Suprapubic skin (tissue), 4 donors: ENCODE measurements at regions not wholly inside any gene's neighbourhood (a gene's known extent, or its start where the extent isn't known, plus 50 kb on each side); places are given as distances from the start of the nearest gene placed in this dataset.

ENCODE experiments used
- DNase-seq, 2 donors: peaks; one replicate each; pipeline ENCODE4 v3.0.0-alpha.2; 2019; ENCODE audit warnings: low spot score in 2 of 2
- H3K27ac ChIP-seq: fragments of 200-600 bp; sonication (generic); one replicate; pipeline ENCODE4 v1.5.1; 2019
- H3K27me3 ChIP-seq: fragments of 200-600 bp; sonication (generic); one replicate; pipeline ENCODE4 v1.5.1; 2019
- H3K36me3 ChIP-seq: fragments of 200-600 bp; sonication (generic); one replicate; pipeline ENCODE4 v1.5.1; 2019
- H3K4me1 ChIP-seq: fragments of 200-600 bp; sonication (generic); one replicate; pipeline ENCODE4 v1.5.1; 2019
- H3K4me3 ChIP-seq: fragments of 200-600 bp; sonication (generic); one replicate; pipeline ENCODE4 v1.5.1; 2019; ENCODE audit warnings: mild to moderate bottlenecking
- H3K9me3 ChIP-seq: fragments of 200-600 bp; sonication (generic); one replicate; pipeline ENCODE4 v1.5.1; 2019
- EP300 ChIP-seq: sonication (generic); formaldehyde crosslinking; IDR thresholded peaks from one replicate; pipeline ENCODE4 v1.6.1; 2017; ENCODE audit warnings: antibody characterized with exemption
- POLR2A ChIP-seq, 2 donors: fragments of 450-650 bp; IDR thresholded peaks; one replicate each; pipeline ENCODE4 v1.6.1; 2017; ENCODE audit warnings: antibody characterized with exemption in 2 of 2, mild to moderate bottlenecking in 2 of 2, moderate library complexity in 2 of 2
- POLR2AphosphoS5 ChIP-seq, 3 donors: sonication (generic); formaldehyde crosslinking; IDR thresholded peaks; one replicate each; pipeline ENCODE4 v1.6.1; 2017; ENCODE audit warnings: antibody characterized with exemption in 3 of 3
- WGBS: methylation state at CpG from one replicate; pipeline ENCODE4 v1.1.5; 2018; 5-methylcytosine and 5-hydroxymethylcytosine counted together
- TF ChIP-seq, protein P1 (sequence below), 2 donors: fragments of 200-600 bp in 1 of 2; fragments of 450-650 bp in 1 of 2; sonication (generic) in 1 of 2; IDR thresholded peaks; one replicate each; pipeline ENCODE4 v1.5.1; 2016 to 2019; ENCODE audit warnings: antibody characterized with exemption in 2 of 2, mild to moderate bottlenecking in 1 of 2, moderate library complexity in 1 of 2

DNA sequence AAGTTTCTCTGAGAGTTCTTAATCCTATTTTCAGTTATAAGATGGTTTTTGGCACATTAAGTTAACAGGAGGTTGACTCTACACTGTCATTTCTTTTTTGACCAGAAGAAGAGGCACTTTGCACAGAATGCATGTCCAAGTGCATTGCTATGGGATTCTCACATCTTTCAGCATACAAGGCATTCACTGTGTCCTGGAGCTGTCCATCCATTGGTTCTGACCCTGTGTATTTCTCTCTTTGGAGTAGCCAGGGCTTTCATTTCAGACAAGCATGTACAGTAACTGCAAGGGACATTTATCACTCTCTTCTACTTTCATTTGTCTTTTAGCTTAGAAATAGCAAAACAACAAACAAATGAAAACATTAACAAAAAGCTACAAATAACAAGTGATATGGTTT lies 275.1 kb upstream of the IMPG1 start:
- H3K27ac ChIP-seq = no peak overlapping the region
- H3K27me3 ChIP-seq = no peaks in the 10 kb centered on the region
- H3K4me1 ChIP-seq = no peaks in the 10 kb centered on the region
- H3K9me3 ChIP-seq = no peaks in the 10 kb centered on the region
- no peak for TF ChIP-seq POLR2A (IDR thresholded peaks at IDR 0.05)
- TF ChIP-seq EP300 = no peak
- TF ChIP-seq POLR2AphosphoS5 (IDR thresholded peaks at IDR 0.05) = no peak
- TF ChIP-seq, protein P1, sequence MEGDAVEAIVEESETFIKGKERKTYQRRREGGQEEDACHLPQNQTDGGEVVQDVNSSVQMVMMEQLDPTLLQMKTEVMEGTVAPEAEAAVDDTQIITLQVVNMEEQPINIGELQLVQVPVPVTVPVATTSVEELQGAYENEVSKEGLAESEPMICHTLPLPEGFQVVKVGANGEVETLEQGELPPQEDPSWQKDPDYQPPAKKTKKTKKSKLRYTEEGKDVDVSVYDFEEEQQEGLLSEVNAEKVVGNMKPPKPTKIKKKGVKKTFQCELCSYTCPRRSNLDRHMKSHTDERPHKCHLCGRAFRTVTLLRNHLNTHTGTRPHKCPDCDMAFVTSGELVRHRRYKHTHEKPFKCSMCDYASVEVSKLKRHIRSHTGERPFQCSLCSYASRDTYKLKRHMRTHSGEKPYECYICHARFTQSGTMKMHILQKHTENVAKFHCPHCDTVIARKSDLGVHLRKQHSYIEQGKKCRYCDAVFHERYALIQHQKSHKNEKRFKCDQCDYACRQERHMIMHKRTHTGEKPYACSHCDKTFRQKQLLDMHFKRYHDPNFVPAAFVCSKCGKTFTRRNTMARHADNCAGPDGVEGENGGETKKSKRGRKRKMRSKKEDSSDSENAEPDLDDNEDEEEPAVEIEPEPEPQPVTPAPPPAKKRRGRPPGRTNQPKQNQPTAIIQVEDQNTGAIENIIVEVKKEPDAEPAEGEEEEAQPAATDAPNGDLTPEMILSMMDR (IDR thresholded peaks at IDR 0.05) = no peak
- H3K36me3 ChIP-seq = no peaks in the 10 kb centered on the region
- H3K4me3 ChIP-seq = no peak overlapping the region
- no peak for DNase-seq

DNA sequence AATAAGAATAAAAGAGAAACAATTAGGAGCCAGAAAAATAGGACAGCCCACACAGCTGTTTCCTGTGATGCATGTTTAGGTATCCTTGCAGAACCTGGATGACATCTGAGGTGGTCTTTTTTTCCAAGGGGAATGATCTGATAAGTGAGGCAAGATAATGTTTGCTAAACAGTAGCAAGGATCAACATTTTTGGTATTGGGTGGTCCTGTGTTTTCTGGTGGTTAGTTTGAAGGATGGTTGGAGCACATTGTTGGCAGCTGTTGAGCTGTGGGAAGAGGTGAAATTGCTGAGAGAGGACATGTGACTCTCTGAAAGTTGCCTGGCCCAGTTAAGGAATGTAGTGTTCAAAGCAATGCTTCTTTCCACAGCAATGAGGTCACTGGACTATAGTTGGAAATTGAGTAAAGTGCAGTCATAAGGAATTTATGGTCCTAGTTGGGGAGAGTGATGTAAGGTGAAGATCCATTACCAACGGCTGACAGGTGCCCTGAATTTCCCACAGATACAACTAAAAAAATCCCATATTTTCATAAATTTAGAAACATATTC lies 270.2 kb upstream of the IMPG1 start:
- WGBS = 80% methylated on average over 1 of the region's 1 CpG
- no peak for DNase-seq
- no peaks in the 10 kb centered on the region for H3K4me1 ChIP-seq

DNA sequence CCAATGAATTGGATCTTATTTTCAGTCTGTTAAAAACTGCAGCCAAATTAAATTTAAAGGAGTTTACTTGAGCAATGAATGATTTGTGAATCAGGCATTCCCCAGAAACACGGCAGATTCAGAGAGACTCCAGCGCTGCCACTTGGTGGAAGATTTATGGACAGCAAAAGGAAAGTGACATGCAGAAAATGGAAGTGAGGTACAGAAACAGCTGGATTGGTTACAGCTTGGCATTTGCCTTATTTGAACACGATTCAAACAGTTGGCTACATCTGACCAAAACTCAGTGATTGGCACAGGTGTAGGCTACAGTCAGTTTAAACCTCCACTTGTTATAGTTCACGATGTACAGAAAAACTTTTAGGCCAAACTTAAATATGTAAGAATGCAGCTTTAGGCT lies 257.6 kb upstream of the IMPG1 start:
- H3K27ac ChIP-seq = no peak overlapping the region
- TF ChIP-seq, protein P1 (IDR thresholded peaks at IDR 0.05) = no peak
- TF ChIP-seq EP300 = no peak
- TF ChIP-seq POLR2A (IDR thresholded peaks at IDR 0.05) = no peak
- no peak for TF ChIP-seq POLR2AphosphoS5 (IDR thresholded peaks at IDR 0.05)
- 31% methylated on average over 4 of the region's 4 CpGs for WGBS
- H3K4me3 ChIP-seq = no peak overlapping the region
- H3K27me3 ChIP-seq = no peaks in the 10 kb centered on the region
- no peaks in the 10 kb centered on the region for H3K36me3 ChIP-seq
- DNase-seq = no peak
- no peaks in the 10 kb centered on the region for H3K4me1 ChIP-seq
- H3K9me3 ChIP-seq = peaks cover 5% of the 10 kb centered on the region

More for the DNA sequence above, 270.2 kb upstream of the IMPG1 start:
- TF ChIP-seq POLR2A (IDR thresholded peaks at IDR 0.05) = no peak
- no peak for TF ChIP-seq EP300
- no peak for TF ChIP-seq POLR2AphosphoS5 (IDR thresholded peaks at IDR 0.05)
- TF ChIP-seq, protein P1 (IDR thresholded peaks at IDR 0.05) = no peak
- Histone ChIP-seq H3K4me3 (no peak overlapping the region), H3K36me3 (no peaks in the 10 kb centered on the region), H3K9me3 (peaks cover 4% of the 10 kb centered on the region), H3K27me3 (no peaks in the 10 kb centered on the region), H3K27ac (no peak overlapping the region)

DNA sequence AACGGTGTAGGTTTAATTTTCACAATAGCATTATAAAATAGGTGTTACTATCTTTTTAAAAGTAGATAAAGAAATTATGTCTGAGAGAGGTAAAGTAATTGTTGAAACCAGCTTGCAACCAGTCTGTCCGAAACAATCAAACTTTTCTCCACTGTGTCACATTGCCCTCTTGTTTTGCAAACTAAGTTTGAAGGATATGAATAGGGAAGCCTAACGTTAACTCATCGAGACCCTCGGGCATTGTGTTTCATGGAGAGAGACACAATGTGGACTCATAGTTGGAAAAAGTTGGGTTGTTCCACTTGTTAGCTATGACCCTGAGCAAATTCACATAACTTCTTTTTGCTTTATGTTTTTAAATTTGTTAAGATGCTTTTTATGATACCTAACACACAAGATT lies 254.4 kb upstream of the IMPG1 start:
- Histone ChIP-seq H3K27me3 (no peaks in the 10 kb centered on the region), H3K4me3 (no peak overlapping the region), H3K27ac (no peak overlapping the region), H3K36me3 (no peaks in the 10 kb centered on the region), H3K9me3 (no peaks in the 10 kb centered on the region), H3K4me1 (no peaks in the 10 kb centered on the region)
- no peak for DNase-seq
- TF ChIP-seq, protein P1 (IDR thresholded peaks at IDR 0.05) = no peak
- TF ChIP-seq EP300 = no peak
- no peak for TF ChIP-seq POLR2A (IDR thresholded peaks at IDR 0.05)
- TF ChIP-seq POLR2AphosphoS5 (IDR thresholded peaks at IDR 0.05) = no peak
- WGBS = 89% methylated on average over 5 of the region's 5 CpGs
